Stimulated activated effector memory CD8-positive, alpha-beta T cell treated with anti-CD3 and anti-CD28 coated beads, Interleukin-12 subunit alpha, Interleukin-12 subunit beta, amount 100 ng/mL, for 72 hours (primary cell): ENCODE measurements at regions not wholly inside any gene's neighbourhood (a gene's known extent, or its start where the extent isn't known, plus 50 kb on each side); places are given as distances from the start of the nearest gene placed in this dataset.

Source experiments
- ATAC-seq: fragments of 150-1000 bp; cut with Tn5 transposase; 2 replicates; pipeline ENCODE4 v1.10.0; 2021
- DNase-seq, 2 donors: peaks; one replicate each; pipeline ENCODE4 v3.0.0; 2021 to 2022; ENCODE audit warnings: low spot score in 2 of 2
- H3K27ac Mint-ChIP-seq: one replicate; pipeline ENCODE4 v1.8.0; 2022; ENCODE audit warnings: mild to moderate bottlenecking, mixed read lengths
- H3K36me3 Mint-ChIP-seq: one replicate; pipeline ENCODE4 v1.8.0; 2022; ENCODE audit warnings: mild to moderate bottlenecking, mixed read lengths
- H3K4me1 Mint-ChIP-seq: one replicate; pipeline ENCODE4 v1.8.0; 2022; ENCODE audit warnings: mixed read lengths
- H3K4me3 Mint-ChIP-seq: one replicate; pipeline ENCODE4 v1.8.0; 2022; ENCODE audit warnings: mild to moderate bottlenecking, mixed read lengths
- H3K9me3 Mint-ChIP-seq: one replicate; pipeline ENCODE4 v1.8.0; 2022; ENCODE audit warnings: mixed read lengths

DNA sequence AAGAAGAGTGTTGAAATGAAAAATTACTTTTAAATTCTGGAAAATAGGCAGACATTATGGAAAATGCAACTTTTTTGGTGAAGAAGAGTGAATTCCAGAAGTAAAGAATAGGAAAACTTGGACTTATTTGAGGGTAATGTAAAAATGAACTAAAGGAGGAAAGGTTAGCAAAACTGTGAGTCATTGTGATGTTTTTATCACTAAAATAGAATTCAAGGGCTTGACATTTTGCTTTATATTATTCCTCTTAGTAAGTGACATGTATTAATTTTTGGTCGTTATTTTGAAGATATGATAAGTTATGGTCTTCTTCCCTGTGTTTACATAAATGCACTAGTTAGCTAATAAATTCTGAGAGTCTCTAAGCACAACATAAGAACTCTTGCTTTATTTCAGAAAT is 390.9 kb downstream of the FAT4 start:
- H3K4me1 Mint-ChIP-seq = no peaks in the 10 kb centered on the region
- no peak overlapping the region for H3K27ac Mint-ChIP-seq
- H3K36me3 Mint-ChIP-seq = no peaks in the 10 kb centered on the region
- ATAC-seq = no peak
- H3K9me3 Mint-ChIP-seq = peaks cover 6% of the 10 kb centered on the region
- H3K4me3 Mint-ChIP-seq = no peak overlapping the region
- DNase-seq = no peak

DNA sequence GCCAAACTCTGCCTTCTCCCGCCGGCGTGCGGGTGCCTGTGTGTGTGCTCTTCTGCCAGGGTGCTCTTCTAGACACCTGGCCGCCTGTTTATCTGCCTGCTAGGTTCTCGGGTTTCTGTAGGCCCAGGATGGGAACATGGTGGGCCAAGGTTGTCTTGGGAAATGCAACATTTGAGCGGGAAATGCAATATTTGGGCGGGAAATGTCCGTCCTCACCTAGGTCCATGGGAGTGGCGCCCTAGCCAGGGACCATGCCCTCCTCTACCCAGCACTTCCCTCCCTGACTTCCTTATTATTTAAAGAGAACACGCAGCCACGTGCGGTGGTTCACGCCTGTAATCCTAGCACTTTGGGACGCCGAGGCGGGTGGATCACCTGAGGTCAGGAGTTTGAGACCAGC is 392.6 kb downstream of the FAT4 start:
- H3K36me3 Mint-ChIP-seq = no peaks in the 10 kb centered on the region
- no peaks in the 10 kb centered on the region for H3K4me1 Mint-ChIP-seq
- peaks cover 6% of the 10 kb centered on the region for H3K9me3 Mint-ChIP-seq
- ATAC-seq = no peak
- no peak overlapping the region for H3K27ac Mint-ChIP-seq
- DNase-seq = no peak
- no peak overlapping the region for H3K4me3 Mint-ChIP-seq

DNA sequence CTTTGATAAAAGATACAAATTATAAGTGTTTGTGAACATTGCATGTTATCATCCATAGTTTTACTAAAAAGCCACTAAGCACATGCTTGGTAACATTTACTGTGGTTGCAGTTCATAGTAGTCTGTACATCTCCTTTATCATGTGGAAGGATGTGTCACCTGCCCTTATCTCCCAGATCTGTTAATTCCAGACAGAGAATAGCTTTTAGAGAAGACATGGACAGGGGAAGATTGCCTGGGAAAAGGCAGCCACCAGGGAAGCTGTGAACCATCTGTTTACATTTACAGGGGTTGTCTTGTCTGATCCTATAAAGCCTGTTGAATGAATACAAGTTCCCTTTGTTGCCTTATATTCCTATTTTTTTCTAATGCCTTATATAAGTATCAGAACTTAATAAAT is 396.0 kb downstream of the FAT4 start:
- peaks cover 13% of the 10 kb centered on the region for H3K9me3 Mint-ChIP-seq
- DNase-seq (no peak), ATAC-seq (no peak)
- H3K36me3 Mint-ChIP-seq = no peaks in the 10 kb centered on the region
- H3K27ac Mint-ChIP-seq = no peak overlapping the region
- no peaks in the 10 kb centered on the region for H3K4me1 Mint-ChIP-seq
- no peak overlapping the region for H3K4me3 Mint-ChIP-seq

DNA sequence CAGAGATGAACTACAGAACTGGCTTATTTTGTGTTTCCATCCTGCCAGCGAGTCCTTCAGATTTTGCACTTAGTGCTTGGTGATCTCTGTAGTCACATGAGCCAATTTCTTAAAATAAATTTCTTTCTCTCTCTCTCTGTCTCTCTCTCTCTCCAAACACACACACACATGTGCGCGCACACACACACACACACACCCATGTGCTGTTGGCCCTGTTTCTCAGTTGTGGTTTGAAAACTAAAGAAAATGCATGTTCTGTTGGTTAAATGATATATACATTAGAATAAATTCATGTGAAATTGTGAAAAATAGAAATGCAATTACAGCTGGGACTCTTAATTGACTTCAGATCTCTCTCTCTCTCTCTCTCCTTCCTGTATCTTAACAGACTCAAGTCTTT is 399.3 kb downstream of the FAT4 start:
- Mint-ChIP-seq H3K4me1 (no peaks in the 10 kb centered on the region), H3K4me3 (no peak overlapping the region), H3K9me3 (peaks cover 14% of the 10 kb centered on the region), H3K36me3 (no peaks in the 10 kb centered on the region), H3K27ac (no peak overlapping the region)
- ATAC-seq (no peak), DNase-seq (no peak)

DNA sequence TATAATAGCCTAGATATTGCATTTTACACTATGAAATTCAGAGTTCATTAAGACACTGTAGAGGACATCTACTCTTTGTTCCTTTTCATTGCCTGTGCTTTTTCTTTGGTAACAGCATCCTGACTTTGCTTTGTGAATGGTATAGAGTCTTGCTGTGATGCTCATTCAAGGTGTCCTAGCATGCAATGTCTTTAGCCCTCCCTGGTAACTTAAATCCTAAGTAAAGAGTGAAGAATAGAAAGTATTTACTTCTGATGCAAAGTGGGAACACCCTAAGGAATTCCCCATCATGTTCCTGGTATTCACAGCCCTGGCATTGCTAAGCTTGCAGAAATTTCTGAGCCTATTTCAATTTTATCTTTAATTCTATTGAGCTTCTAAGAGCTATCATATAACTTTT is 400.1 kb downstream of the FAT4 start:
- Mint-ChIP-seq H3K27ac (no peak overlapping the region), H3K9me3 (peaks cover 14% of the 10 kb centered on the region), H3K36me3 (no peaks in the 10 kb centered on the region), H3K4me3 (no peak overlapping the region), H3K4me1 (no peaks in the 10 kb centered on the region)
- no peak for ATAC-seq
- no peak for DNase-seq

DNA sequence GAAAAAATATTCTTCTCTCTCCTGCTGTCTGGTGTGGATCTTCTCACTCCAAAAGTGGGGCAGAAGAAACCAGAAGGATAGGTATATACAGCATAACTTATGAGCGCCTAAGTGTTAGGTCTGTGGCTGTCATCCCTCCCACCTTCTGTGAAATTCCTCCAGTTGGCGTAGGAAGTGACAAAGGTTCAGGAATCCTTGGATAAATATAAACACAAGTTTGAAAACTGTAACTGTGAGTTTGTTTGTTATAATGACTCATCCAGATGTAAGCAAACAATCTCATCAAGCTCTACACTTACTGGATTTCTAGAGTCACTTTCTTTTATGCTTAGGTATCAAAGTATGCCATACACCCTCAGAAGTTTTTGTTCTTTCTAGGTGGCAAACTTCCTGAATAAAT is 405.2 kb downstream of the FAT4 start:
- H3K4me3 Mint-ChIP-seq = no peak overlapping the region
- peaks cover 8% of the 10 kb centered on the region for H3K9me3 Mint-ChIP-seq
- DNase-seq = no peak

DNA sequence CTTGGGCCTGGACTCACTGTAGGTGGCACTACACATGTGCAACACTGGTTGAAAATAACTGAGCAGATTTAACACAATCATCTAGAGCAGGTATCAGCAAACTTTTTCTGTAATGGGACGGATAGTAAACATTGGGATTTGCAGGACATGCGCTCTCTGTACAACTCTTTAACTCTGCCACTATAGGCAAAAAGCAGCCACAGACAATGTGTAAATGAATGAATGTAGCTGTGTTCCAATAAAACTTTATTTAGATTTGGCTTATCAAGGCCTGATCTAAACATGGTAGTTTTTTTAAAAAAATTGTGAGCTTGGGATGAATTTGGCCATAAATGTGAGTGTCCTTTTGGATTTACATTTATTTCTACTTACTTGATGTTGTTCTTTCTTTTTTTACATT is 407.3 kb downstream of the FAT4 start:
- no peak for DNase-seq
- Mint-ChIP-seq H3K4me3 (no peak overlapping the region), H3K36me3 (no peaks in the 10 kb centered on the region), H3K9me3 (peaks cover 11% of the 10 kb centered on the region), H3K4me1 (no peaks in the 10 kb centered on the region), H3K27ac (no peak overlapping the region)
- ATAC-seq = no peak

More for the DNA sequence above, 405.2 kb downstream of the FAT4 start:
- Mint-ChIP-seq H3K36me3 (no peaks in the 10 kb centered on the region), H3K4me1 (no peaks in the 10 kb centered on the region), H3K27ac (no peak overlapping the region)
- no peak for ATAC-seq

DNA sequence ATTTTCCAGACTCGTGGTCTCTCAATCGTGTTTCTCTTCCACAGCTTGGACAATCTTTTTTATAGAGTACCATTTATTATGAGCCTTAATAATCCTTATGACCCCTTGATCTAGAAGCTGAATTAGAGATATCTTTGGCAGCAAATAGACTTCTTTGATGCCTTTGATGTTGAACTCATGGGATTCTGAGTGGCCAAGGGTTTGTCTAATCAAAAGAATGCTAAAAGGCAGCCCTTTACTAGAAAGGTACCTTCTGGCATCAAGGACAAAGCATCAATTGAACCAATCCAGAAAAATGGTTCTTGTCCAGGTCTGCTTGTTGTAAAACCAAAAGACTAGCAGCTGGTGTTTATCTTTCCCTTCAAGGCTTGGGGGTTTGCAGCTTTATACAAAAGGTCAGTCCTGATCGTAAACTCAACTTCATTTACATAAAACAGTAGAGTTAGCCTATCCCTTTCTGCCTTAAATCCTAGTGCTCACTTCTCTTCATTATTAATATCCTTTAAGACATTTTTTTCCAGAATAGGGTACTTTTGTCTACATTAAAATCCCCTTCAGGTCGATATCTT is 411.3 kb downstream of the FAT4 start:
- Mint-ChIP-seq H3K36me3 (no peaks in the 10 kb centered on the region), H3K4me3 (no peak overlapping the region), H3K9me3 (peaks cover 18% of the 10 kb centered on the region), H3K4me1 (no peaks in the 10 kb centered on the region), H3K27ac (no peak overlapping the region)
- DNase-seq = no peak
- ATAC-seq = no peak

DNA sequence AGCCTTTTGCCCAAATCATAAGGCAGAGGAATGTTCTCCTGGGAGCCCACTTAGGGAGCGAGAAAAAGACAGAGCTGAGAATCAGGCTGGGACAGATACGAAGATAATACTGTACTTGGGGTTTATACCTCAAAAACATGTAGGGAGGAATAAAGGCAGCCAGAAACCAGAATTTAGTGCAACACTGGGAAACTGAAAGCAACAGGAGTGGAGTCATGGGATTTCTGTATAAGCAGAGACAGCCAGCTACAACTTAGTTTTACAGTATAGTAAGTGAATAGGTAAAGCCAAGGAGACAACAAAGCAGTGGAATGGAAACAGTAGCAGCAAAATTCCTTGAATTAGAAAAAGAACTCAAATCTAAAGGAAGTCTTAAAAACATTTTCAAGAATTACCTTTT is 413.2 kb downstream of the FAT4 start:
- Mint-ChIP-seq H3K4me1 (no peaks in the 10 kb centered on the region), H3K9me3 (peaks cover 19% of the 10 kb centered on the region), H3K27ac (no peak overlapping the region), H3K36me3 (no peaks in the 10 kb centered on the region), H3K4me3 (no peak overlapping the region)
- ATAC-seq (no peak), DNase-seq (no peak)

DNA sequence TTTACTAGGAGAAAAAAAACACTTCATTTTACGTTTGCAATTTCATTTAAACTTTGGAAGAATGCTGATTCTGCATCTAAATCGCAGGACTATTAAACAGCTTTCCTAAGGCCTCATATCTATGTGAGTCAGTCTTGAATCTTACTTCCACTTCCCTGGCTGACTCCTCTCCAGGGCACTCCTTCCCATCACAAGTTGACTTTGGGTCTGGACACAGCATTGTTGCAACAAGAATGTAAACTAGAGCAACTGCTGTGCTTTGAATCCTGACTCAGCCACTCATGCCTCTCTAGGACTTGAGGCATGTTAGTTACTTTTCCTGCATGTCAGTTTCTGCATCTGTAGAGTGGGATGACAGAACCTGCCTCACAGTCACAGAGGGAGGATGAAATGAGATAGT is 413.8 kb downstream of the FAT4 start:
- Mint-ChIP-seq H3K36me3 (no peaks in the 10 kb centered on the region), H3K4me1 (no peaks in the 10 kb centered on the region), H3K27ac (no peak overlapping the region), H3K9me3 (peaks cover 25% of the 10 kb centered on the region), H3K4me3 (no peak overlapping the region)
- ATAC-seq = no peak
- no peak for DNase-seq

DNA sequence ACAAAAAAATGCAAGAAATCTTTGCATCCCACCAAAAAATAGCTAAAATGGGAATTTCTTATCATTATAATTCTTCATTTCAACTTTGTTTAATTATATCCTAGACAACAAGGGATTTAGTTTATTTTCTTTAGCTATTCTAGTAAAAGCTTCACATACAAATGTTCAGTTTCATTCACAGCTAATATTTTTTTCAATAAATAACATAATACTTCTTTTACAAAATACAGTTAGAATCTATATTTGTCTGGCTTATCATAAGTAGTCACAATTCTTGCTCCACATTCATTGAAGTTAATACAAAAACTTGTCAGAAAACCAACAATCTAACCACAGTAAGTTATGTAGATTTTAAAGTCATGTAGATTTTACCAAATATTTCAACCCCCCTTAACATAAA is 414.4 kb downstream of the FAT4 start:
- Mint-ChIP-seq H3K27ac (no peak overlapping the region), H3K36me3 (no peaks in the 10 kb centered on the region), H3K4me3 (no peak overlapping the region), H3K4me1 (no peaks in the 10 kb centered on the region), H3K9me3 (peaks cover 25% of the 10 kb centered on the region)
- DNase-seq (no peak), ATAC-seq (no peak)

DNA sequence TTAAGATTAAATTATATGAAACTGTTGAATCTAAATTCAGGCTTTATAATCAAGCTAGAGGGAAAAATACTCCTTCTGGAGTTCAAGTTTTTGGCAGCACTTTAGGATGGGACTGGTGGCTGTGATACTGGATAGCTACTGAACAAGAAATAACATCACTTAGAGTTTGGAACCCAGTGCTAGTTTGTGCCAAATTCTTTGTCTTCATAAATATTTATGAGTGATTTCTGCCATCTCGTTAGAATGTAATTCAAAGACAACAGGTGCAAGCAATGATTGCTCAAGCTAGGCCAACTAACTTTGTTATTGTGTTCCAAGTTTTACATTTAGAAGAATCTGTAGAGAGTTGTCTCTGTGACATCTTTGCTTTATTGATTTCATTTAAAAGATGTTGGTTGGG is 417.9 kb downstream of the FAT4 start:
- Mint-ChIP-seq H3K4me1 (no peaks in the 10 kb centered on the region), H3K36me3 (no peaks in the 10 kb centered on the region), H3K4me3 (no peak overlapping the region), H3K27ac (no peak overlapping the region), H3K9me3 (peaks cover 22% of the 10 kb centered on the region)
- DNase-seq = no peak
- no peak for ATAC-seq

DNA sequence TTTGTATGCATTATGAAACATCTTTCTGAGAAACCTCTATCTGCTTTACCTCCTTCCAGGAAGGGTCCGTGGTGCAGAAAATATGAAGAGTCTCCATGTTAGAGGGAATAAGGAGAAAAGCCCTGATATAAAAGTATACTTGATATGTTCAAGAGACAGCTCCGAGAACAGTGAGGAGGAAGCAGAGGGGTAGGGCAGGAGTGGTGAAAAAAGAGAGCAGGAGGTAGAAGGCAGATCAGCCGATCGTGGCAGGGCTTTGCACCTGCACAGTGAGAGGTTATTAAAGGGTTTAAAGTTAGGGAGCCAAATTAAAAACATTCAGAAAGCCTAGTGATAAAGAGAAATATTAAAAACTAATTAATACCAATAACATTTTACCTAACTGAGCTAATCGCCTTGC is 419.7 kb downstream of the FAT4 start:
- Mint-ChIP-seq H3K27ac (no peak overlapping the region), H3K4me1 (no peaks in the 10 kb centered on the region), H3K36me3 (no peaks in the 10 kb centered on the region), H3K9me3 (peaks cover 21% of the 10 kb centered on the region), H3K4me3 (no peak overlapping the region)
- ATAC-seq = no peak
- DNase-seq = no peak

DNA sequence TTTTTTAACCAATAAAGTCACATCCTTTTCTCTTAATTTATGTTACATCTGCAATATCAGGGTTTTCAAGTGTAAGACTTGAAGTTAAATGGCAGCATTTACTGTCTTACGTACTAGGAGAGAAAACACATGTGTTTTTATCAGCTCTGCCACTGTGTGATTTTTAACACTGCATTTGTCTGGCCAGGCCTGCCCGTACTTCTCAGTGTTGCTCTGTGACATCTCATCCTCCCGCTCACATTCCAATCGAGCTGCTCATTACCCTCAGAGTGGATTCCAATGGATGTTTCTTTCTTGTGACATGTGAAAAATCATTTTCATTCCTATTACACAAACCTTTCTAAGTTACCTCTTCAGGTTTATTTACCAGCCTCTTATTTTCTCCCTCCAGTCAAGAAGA is 420.3 kb downstream of the FAT4 start:
- DNase-seq (no peak), ATAC-seq (no peak)
- Mint-ChIP-seq H3K4me3 (no peak overlapping the region), H3K4me1 (no peaks in the 10 kb centered on the region), H3K9me3 (peaks cover 18% of the 10 kb centered on the region), H3K27ac (no peak overlapping the region), H3K36me3 (no peaks in the 10 kb centered on the region)

DNA sequence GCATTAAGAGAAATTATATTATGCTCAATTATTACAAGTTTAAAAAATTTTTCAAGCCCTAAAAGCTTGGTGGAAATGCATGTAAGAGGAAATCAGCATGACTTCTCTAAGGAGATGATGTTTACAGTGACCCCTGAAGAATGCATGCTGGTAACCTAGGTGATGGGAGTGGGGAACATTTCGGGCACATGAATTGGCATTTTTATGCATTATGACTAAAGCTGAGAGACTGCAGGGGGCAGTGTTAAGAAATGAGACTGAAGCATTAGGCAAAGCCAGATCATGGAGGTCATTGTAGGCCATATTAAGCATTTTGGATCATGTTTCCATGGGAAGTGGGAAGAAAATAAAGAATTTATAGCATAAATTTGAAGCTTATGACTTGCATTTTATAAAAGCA is 421.3 kb downstream of the FAT4 start:
- Mint-ChIP-seq H3K36me3 (no peaks in the 10 kb centered on the region), H3K9me3 (peaks cover 16% of the 10 kb centered on the region), H3K4me3 (no peak overlapping the region), H3K4me1 (no peaks in the 10 kb centered on the region), H3K27ac (no peak overlapping the region)
- ATAC-seq (no peak), DNase-seq (no peak)

DNA sequence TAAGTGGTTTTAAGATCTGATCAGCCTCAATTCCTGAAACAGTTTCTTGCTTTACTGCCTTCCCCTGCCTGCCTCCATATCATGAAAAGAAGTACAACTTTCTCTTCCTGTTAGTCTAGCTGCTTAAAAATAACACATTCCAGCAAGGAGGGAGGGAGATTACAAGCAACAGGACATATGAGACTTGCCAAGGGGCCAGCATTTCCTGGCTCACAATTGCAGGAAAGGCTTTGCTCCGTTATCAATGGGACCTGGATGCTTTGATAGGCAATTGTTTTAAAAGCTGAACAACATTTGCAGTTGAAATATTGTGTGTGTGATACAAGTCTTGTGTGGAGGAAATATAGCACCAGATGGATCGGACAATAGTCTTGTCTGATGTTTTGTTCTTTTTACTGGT is 425.0 kb downstream of the FAT4 start:
- DNase-seq (no peak), ATAC-seq (no peak)
- Mint-ChIP-seq H3K27ac (no peak overlapping the region), H3K9me3 (peaks cover 10% of the 10 kb centered on the region), H3K4me3 (no peak overlapping the region), H3K4me1 (no peaks in the 10 kb centered on the region), H3K36me3 (no peaks in the 10 kb centered on the region)

DNA sequence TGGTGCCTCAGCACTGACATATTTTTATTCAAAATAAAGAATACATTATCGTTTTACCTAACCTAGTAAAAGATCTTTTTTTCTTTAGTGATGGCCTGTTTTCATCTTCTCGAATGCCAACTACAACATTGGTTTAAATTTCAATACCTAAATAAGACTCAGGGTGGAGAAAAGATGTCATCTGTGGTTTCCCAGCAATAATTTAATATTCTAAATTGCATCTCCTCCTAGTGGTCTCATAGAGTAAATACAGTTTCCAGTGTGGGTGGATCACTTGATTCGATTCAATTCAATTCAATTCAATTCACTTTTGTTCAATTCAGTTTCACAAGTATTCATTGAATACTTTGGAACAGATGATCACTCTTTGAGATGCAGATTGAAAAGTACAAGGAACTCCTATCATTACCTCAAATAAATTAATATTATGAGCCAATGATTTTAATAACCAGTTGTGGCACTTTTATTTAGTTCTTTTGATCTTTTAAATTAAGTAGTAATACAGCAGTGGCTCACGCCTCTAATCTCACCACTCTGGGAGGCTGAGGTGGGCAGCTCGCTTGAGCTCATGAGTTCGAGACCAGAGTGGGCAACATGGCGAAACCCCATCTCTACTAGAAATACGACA is 427.2 kb downstream of the FAT4 start:
- H3K27ac Mint-ChIP-seq = no peak overlapping the region
- H3K4me3 Mint-ChIP-seq = no peak overlapping the region
- no peaks in the 10 kb centered on the region for H3K4me1 Mint-ChIP-seq
- H3K36me3 Mint-ChIP-seq = no peaks in the 10 kb centered on the region
- peaks cover 4% of the 10 kb centered on the region for H3K9me3 Mint-ChIP-seq
- no peak for ATAC-seq
- DNase-seq = no peak
